ENCODE measurements at regions not wholly inside any gene's neighbourhood (a gene's known extent, or its start where the extent isn't known, plus 50 kb on each side); places are given as distances from the start of the nearest gene placed in this dataset.

GRCh38 chr5:147055850-147056566, 177.5 kb upstream of the PPP2R2B start:
- TF ChIP-seq POLR2A (IDR thresholded peaks at IDR 0.05; ENCODE audit: low read length) (no peak), CTCF (IDR thresholded peaks at IDR 0.05) (no peak), BCL3 (IDR thresholded peaks at IDR 0.05) (no peak), KDM1A (IDR thresholded peaks at IDR 0.05; ENCODE audit: low read depth) (no peak), RFX5 (IDR thresholded peaks at IDR 0.05) (no peak), BHLHE40 (IDR thresholded peaks at IDR 0.05; ENCODE audit: low read depth, low read length) (no peak), HDAC2 (IDR thresholded peaks at IDR 0.05) (no peak)
